HG02943 (cell line): ENCODE measurements at regions not wholly inside any gene's neighbourhood (a gene's known extent, or its start where the extent isn't known, plus 50 kb on each side); places are given as distances from the start of the nearest gene placed in this dataset.
A peak's percentile ranks its signal among the peaks of the same experiment; 100 is the strongest.

Experiments
- ATAC-seq: cut with Tn5 transposase; IDR thresholded peaks from one replicate; pipeline ENCODE4 v1.9.1; 2021; ENCODE audit warnings: mild to moderate bottlenecking, low read depth, moderate library complexity; ENCODE audit not compliant: unreplicated experiment

DNA sequence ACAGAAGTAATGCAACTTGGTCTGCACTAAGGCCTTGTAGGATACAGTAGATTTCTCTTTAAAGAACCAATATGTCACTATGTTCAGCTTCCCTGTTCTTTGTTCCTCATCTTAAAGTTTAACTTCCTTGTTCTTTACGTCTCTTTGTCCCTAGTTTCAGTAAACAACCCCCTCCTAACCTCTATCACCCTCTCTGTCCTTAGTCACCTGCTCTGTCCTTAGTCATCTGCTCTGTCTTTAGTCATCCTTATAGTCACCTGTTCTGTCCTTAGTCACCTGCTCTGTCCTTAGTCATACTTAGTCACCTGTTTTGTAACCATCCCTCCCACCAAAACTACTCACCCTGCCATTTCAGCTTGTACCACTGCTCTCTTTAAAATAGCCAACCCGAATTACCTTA, 144.6 kb upstream of the TMEM106B start:
- ATAC-seq, result no peak

DNA sequence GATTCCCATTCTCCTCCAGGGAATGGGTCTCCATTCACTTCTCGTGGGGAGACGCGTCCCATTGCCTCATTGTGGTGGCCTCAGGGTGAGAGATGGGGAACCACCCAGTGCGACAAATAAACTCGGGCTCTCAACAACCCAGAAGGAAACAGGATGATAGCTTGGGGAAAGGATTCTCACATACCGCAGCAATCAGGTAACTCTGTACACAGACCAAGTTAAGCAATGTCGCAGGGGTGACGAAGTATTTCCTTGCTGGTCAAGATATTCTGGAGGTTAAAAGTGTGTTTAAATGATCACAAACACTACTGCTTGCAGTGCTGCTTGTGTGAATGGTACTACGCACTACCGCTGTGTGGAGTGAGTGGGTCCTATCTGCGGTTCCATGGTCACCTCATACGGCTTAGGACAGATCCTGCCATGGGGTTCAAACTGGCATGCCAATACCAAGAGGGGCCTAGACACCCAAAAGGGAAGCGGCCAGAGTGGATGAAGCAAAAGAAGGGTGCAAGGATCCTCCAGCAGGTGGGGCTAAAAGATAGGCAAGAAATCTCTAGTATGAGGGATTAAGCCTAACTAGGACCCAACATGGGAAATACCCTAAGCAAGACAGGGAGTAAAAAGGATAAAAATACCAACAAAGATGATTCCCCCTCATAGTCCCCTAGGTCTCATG, 143.8 kb upstream of the TMEM106B start:
- ATAC-seq, result peak; percentile 65

DNA sequence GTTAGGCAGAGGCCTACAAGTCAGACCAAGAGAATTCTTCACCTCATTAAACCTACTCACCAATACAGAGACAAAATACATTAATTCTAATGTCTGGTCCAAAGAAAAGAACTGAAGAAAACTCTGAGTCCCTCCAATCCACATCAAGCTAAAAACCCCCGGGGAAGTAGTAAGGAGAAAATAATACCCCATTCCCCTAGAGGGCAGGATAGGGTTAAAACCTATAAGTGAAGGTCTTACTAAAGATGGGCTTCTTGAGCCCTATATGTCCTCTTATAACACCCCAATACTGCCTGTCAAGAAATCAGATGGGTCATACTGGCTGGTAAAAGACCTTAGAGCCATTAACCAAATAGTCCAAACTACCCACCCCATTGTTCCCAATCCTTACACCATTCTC, 141.3 kb upstream of the TMEM106B start:
- ATAC-seq, result no peak

DNA sequence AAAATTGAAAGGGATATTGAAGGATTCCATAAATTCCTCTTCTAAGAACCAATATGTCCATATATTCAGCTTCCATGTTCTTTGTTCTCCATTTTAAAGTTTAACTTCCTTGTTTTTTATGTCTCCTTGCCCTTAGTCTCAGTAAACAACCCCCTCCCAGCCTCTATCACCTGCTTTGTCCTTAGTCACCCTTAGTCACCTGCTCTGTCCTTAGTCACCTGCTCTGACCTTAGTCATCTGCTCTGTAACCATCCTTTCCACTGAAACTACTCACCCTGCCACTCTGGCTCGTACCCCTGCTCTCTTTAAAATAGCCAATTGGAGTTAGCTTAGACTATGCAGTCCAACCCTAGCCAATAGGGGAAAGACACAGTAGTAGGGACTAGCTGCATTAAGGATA, 136.2 kb upstream of the TMEM106B start:
- ATAC-seq, result no peak

GRCh38 chr7:12080006-12080405, 131.1 kb upstream of the TMEM106B start:
- ATAC-seq, result no peak

- ATAC-seq, result no peak
These were observed 125.6 kb upstream of the TMEM106B start for GRCh38 chr7:12085516-12085915.

GRCh38 chr7:12089951-12090756, 120.9 kb upstream of the TMEM106B start:
- no peak for ATAC-seq

DNA sequence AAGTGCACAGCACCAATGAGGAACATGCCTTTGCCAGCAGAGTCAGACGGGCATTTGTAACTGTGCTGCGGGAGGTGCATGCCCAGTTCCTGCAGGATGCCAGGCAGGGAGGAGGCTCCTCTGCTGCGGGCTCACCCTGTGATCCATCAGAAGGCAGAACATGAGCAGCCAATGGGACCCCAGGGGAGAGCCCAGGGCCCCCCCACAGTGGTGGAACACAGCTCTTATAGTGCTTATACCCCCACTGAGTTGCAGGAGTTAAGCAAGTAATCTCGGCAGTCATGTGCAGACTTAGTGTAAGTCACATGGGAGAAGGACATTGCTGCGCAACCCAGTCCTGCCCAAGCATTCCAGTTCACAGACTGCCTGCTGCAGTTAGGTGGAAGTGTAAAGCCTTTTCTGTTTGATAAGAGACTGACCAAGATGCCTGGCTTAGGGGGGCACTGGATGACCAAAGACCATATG, 120.3 kb upstream of the TMEM106B start:
- ATAC-seq, result no peak

- no peak for ATAC-seq
These were observed 119.9 kb upstream of the TMEM106B start for GRCh38 chr7:12091231-12091630.

DNA sequence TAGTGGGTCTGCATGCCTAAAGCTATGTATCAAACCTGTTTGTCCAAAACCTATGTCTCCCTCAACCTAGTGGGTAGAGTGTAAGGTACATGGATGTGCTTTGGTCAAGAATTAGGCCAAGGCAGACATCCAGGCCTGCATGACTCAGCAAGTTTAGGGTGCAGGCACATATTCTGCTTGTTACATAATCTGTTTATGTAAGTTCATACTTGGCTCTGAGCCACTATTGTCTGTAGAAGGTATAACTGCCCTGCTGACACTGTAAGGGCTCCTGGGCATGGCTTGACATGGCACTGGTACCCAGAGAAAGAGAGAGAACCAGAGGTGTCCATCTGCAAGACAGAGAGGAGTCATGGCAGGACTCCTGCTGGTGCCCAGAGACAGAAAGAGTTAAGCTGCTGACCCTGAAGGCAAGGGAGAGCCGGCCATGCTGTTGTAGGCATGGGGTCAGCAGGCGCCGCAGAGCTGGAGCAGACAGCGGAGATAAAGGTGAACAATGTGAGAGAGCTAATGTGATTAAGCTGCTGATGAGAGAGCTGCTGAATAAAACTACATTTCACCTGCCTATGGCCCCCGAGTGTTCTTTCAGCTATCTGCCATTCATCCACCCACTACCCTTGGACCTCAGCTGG, 118.5 kb upstream of the TMEM106B start:
- ATAC-seq, result no peak

- ATAC-seq, result no peak
These were observed 117.7 kb upstream of the TMEM106B start for GRCh38 chr7:12093365-12093764.

DNA sequence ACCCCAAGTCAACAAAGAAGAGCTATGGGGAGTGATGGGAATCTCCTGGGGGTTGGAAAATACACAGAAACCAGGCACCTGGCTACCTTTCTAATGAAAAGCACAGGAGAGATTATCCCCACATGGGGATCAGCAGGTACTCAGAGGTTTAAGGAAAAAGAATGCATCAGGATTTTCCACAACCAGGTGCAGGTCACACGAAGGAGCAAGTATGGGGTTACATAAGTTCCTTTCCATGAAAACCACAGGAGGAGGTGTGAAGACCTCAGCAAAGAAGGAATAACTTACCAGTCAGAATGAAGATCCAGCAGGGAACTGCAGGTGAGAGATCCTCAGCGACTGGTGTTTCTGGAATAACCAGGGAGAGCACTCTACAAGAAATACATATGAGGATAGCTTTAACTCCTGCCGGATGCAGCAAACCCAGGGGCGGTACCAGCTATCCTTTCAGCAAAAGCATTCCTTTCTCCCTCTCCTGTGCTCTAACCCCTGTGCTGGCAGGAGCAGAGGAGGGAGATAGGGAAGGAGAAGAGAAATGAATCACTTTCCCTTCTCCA, 116.7 kb upstream of the TMEM106B start:
- ATAC-seq, result no peak

- no peak for ATAC-seq
These were observed 109.0 kb upstream of the TMEM106B start for GRCh38 chr7:12102126-12102525.

GRCh38 chr7:12102527-12102926, 108.6 kb upstream of the TMEM106B start:
- ATAC-seq, result no peak

GRCh38 chr7:12103948-12104347, 107.1 kb upstream of the TMEM106B start:
- no peak for ATAC-seq

DNA sequence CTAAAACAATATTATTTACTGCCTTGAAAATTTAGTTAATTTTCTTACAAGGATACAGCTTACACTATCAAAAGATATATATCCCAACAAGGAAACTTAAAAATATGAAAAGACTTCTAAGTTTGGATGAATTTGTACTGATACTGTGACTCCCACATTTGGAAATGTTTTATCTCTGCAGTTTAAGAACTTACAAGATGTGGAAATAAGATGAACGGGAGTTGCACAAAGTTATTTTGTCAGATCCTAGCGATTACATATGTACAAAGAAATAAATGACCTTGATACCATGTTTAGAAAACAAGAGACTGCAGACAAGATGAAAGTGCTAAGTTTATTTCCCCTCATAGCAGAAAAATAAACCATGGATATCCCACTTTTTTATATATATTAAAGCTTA, 103.7 kb upstream of the TMEM106B start:
- no peak for ATAC-seq

DNA sequence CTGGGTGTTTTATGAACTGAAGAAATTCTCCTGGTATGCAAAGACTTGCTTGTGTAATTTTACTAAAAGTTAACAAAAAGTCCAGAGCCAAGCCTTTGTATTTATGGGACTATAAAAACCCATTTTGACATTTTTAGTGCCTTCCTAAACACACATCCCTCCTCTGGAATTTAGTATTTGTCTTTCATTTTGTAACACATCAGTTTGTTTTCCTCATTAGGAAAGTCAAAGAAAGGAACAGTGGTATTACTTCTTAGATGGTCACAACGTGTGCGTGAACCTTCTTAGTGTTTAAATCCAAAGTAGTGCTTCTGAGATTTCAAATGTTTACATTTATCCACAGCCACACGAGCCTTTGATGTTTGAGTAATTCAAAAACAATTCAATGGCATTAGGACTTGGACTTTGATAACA, 103.2 kb upstream of the TMEM106B start:
- no peak for ATAC-seq

GRCh38 chr7:12110425-12110824, 100.7 kb upstream of the TMEM106B start:
- ATAC-seq, result no peak

GRCh38 chr7:12111422-12112405, 99.4 kb upstream of the TMEM106B start:
- no peak for ATAC-seq

DNA sequence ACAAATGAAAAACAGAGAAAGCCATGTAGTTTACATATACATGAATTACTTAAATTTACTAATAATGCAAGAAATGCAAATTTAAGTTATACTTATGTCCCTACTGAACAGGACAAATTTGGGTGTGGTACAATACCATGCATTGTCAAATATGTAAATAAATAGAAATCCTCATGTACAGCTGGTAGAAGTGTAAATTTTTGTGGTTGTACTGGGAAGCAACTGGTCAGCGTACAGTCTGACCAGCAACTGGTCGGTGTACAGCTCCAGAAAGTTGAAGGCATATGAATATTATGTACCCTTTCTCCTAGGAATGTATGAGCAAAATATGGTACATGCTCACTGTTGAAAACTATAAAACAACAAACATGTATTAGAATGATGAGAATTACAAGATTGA, 93.9 kb upstream of the TMEM106B start:
- ATAC-seq, result no peak
